Stimulated activated CD8-positive, alpha-beta memory T cell treated with anti-CD3 and anti-CD28 coated beads, Interleukin-4, amount 100 ng/mL, for 1 hour (primary cell): ENCODE measurements at regions not wholly inside any gene's neighbourhood (a gene's known extent, or its start where the extent isn't known, plus 50 kb on each side); places are given as distances from the start of the nearest gene placed in this dataset.

Experiments
- DNase-seq, 2 donors: peaks; one replicate each; pipeline ENCODE4 v3.0.0-alpha.2; 2020; ENCODE audit warnings: low read depth in 2 of 2, low spot score in 1 of 2

GRCh38 chr6:133583907-133584427, 304.9 kb upstream of the TCF21 start:
- no peak for DNase-seq

DNA sequence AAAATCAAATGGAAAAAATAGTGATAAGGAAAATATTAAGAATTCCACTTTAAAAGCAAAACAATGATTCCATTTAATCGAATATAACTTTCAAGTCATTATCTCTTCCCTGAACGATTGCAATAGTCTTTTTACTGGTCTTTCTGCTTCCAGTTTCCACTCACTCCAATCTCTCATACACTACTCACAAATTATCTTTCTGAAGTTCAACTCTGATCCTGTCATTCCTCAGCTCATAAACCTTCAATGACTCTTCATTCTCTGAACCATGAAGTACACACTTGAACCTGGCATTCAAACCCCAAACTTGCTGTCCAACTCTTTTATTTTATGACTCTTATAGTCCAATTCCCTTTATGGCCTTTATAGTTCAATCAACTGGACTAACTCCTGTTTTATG, 304.1 kb upstream of the TCF21 start:
- DNase-seq: no peak

- no peak for DNase-seq
Measured at GRCh38 chr6:133585978-133586377, 302.9 kb upstream of the TCF21 start.

DNA sequence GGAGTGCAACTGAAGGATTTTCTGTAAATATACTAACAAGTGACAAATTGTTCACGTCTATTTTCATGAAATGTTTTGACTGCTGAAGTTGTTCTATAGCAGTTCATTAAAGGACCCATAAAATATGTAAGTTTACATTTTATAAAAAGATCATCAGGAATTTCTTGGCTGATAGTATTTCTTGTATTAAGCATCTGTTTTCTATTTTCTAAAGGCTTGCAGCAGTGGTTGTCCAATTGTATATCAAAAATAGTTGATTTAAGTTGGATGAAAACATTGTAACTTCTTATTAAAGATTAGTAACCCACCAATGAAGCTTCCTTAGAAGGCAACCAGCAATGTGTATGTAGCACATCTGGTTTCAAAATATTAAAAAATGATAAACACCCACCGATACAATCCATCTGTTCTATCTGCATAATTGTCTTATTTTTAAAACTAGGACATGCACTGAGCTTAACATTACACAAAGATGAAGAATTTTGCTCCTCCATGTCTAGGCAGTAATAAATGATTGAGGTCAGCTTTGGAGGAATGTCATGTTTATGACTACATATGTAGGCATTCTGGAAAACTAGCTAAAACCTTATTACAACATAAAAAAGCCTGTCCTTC, 301.3 kb upstream of the TCF21 start:
- no peak for DNase-seq

GRCh38 chr6:133590196-133590595, 298.7 kb upstream of the TCF21 start:
- no peak for DNase-seq

DNA sequence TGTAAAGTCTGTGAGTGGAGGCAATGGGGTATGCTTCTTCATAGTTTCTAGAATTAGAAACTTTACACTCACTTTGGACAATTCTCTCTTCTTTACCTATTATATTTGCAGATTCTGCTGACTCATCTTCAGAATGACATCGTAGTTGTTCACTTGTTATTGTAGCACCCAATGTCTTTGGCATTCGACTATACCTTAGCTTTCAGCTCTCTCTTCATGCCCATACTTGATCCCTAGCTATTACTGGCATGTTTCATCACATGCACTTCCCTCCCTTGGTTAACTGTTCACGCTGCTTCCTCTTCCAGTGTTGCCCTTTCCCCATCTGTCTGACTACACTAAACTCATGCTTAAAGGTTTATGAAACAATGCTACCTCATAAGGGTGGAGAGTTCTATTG, 298.1 kb upstream of the TCF21 start:
- no peak for DNase-seq

GRCh38 chr6:133591275-133591674, 297.6 kb upstream of the TCF21 start:
- no peak for DNase-seq

- no peak for DNase-seq
Measured at GRCh38 chr6:133594652-133595110, 294.2 kb upstream of the TCF21 start.

- DNase-seq: no peak
Measured at GRCh38 chr6:133595111-133595761, 293.7 kb upstream of the TCF21 start.

GRCh38 chr6:133606852-133607251, 282.1 kb upstream of the TCF21 start:
- no peak for DNase-seq

- DNase-seq: no peak
Measured at GRCh38 chr6:133608620-133609019, 280.3 kb upstream of the TCF21 start.

GRCh38 chr6:133609415-133610226, 279.3 kb upstream of the TCF21 start:
- DNase-seq: no peak

- no peak for DNase-seq
Measured at GRCh38 chr6:133610227-133610840, 278.6 kb upstream of the TCF21 start.

DNA sequence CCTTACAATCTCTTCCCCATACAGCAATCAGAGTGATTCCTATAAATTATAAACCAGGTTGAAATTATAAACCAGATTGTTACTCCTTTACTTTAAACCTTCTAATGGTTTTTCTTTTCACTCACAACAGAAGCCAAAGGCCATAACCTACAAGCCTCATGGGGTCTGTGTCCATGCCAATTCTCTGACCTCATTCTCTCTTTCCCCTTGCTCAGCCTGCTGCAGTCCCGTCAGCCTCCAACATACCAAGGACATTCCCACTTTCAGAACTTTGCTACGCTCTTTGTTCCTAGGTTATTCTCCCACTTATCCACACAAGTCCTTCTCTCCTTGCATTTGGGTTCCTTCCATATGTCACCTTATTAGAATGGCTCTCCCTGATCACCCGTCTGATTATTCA, 277.9 kb upstream of the TCF21 start:
- no peak for DNase-seq

- no peak for DNase-seq
Measured at GRCh38 chr6:133612459-133612858, 276.5 kb upstream of the TCF21 start.

DNA sequence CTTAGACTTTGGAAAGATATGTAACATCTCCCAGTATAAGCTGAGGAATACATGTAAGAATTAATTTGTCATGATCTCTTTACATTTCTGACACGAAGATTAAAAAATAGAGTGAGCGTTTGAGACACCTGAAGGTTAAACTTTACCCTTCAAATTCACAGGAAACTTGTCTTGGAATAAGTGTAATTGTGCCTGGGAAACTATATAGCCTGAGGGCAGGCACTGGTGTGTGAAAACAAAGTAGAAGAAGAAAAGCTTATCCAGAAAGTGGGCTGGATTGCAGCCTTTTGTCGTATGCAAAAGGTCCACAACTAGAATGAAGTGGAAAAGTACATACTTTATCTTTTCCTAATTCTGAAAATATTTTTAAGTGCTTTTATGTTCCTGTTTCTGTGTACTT, 275.7 kb upstream of the TCF21 start:
- no peak for DNase-seq

GRCh38 chr6:133621751-133622150, 267.2 kb upstream of the TCF21 start:
- DNase-seq: no peak

- DNase-seq: no peak
Measured at GRCh38 chr6:133623065-133623464, 265.8 kb upstream of the TCF21 start.

- DNase-seq: no peak
Measured at GRCh38 chr6:133623621-133624020, 265.3 kb upstream of the TCF21 start.

- DNase-seq: no peak
Measured at GRCh38 chr6:133626096-133626666, 262.7 kb upstream of the TCF21 start.

DNA sequence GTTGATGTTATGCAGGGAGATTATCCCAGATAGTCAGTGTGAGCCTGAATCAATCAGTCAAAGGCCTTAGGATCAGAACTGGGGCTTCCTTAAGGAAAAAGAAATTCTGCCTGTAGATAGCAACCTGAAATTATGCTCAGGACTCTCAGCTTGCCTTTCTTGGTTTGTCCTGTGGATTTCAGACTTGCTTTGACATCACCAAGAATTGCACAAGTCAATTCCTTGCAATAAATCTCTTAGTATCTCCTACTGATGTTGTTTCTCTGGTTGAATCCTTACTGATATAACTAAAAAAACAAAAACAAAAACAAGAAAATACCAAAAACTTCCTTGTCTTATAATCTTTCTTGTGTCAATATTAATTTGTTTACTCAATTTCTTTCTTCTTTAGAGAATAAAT, 258.9 kb upstream of the TCF21 start:
- DNase-seq: no peak
